GM03348 (cell line): ENCODE measurements at regions not wholly inside any gene's neighbourhood (a gene's known extent, or its start where the extent isn't known, plus 50 kb on each side); places are given as distances from the start of the nearest gene placed in this dataset.

Experiments
- DNase-seq: peaks from one replicate; pipeline ENCODE4 v3.0.0; 2012; ENCODE audit warnings: low spot score

- no peak for DNase-seq
Observed at GRCh38 chr22:47439643-47440265, 677.3 kb downstream of the TBC1D22A start.

DNA sequence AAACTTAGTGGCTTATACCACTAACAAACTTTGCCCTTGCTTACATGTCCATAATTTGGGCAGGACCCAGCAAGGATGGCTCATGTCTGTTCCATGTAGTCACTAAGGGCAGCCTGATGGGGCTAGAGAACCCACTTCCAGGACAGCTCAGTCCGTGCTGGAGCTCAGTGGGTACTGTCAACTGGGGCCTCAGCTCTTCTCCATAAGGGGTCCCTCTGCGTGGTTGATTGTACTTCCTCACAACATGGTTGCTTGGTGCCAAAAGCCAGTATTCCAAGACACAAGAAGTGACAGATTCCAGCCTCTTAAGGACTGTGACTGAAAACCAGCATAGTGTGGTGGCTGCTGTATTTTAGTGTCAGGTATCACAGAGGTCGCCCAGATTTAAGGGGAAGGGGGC lies 675.2 kb downstream of the TBC1D22A start:
- no peak for DNase-seq

- DNase-seq = no peak
Observed at GRCh38 chr22:47437110-47437509, 674.7 kb downstream of the TBC1D22A start.

DNA sequence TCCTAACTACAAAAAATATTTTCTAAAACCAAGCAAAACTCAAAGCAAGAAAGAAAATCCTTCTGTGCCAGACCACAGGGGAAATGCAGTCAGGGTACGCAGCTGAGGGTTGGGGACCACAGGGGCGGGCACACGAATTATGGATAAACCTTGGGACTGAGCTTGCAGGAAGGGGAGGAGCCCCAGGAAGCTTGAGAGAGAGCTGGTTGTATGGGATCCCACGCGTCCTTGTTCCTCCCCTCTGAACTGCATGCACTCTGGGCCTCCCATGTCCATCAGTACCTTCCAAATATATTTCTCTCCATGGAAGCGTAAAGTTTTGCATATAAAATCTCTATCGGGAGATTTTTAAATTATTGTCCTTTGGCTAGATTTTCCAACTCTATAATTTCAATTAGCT lies 673.4 kb downstream of the TBC1D22A start:
- DNase-seq = no peak

DNA sequence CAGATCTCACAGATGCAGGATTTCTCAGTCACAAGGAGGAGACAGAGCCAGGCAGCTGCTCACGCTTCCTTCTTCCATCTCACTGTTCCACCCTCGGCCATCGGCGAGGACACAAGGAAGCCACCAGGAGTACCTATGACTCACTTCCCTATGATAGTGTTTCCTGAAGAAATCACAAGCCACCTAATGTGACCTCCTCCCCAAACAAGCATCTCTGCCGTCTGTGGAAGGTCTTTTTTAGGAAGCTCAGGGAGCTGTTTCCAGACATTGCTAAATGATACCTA lies 672.7 kb downstream of the TBC1D22A start:
- DNase-seq = no peak

DNA sequence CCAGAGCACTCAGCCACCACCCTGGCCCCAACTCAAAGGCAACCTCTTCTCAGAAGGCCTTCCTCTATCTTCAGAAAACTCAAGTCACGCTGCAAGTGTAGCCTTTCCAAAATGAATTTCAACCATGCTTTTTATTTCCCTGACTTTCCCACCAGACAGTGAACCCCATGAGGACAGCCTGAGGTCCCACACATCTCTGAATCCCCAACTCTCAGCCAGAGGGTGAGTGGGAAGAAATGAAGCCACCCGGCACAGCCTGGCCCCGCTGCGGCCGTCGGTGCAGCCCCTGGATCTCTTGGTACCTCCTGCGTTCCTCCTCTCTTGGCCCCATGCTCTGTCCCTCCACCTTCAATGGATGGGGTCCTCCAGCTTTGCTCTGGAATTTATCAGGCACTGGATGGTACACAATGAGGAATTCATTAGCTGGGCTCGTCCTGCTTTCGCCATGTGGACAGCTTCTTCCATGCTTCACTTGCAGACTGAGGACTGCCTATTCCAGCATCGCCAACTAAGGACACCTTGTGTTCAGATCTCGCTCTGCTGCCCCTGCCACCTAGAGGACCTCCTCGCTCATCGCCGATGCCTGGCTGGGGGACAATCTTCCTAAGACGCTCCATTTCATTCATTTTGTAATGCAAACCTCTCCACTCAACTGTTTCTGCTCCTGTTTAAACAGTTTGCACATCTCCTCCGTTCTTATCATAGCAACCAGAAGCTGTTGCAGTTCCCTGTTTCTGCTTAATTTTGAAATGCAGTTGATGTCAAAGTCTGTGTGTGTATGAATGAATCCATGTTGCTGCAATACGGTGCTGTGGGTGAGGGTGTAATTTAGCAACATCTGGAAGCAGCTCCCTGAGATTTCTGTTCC lies 672.1 kb downstream of the TBC1D22A start:
- no peak for DNase-seq

GRCh38 chr22:47433627-47434026 lies 671.2 kb downstream of the TBC1D22A start:
- DNase-seq = no peak

- no peak for DNase-seq
Observed at GRCh38 chr22:47432683-47433082, 670.2 kb downstream of the TBC1D22A start.

GRCh38 chr22:47423861-47424820 lies 661.7 kb downstream of the TBC1D22A start:
- no peak for DNase-seq

GRCh38 chr22:47423266-47423665 lies 660.8 kb downstream of the TBC1D22A start:
- DNase-seq = no peak

DNA sequence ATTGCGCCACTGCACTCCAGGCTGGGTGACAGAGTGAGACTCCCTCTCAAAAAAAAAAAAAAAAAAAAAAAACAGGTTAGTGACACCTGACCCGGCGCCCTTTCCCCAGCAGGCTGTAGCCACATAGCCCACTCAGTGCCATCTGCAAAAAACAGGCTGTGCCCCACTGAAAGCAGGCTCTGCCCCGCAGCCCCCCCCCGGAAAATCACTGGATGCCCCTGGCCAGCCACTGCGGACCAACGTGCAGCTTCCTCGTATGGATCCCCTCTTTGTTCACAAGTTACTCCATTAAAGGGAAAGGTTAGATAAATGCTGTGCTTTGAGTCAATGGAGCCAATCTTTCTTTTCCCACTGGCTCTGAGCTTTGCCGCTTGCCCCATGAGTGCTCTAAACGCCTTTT lies 660.3 kb downstream of the TBC1D22A start:
- DNase-seq = no peak

GRCh38 chr22:47421846-47422245 lies 659.4 kb downstream of the TBC1D22A start:
- no peak for DNase-seq

DNA sequence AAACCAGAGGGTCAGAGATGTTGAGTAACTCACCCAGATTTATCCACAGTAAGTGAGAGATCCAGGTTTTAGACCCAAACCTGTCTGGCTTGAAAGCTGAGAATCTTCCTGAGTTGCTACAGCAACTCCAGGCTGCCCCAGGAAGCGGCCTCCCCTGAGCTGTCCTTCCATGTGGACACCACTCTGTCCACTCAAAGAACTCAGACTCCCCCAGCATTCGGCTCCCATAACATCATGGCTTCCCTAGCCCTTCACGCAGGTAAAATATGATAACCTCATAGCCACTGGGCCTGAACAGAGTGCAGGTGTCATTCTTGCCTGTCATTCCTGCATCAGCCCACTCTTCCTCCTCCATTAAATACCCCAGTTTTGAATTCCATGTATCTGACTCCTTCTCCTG lies 657.8 kb downstream of the TBC1D22A start:
- DNase-seq = no peak

GRCh38 chr22:47419239-47419638 lies 656.8 kb downstream of the TBC1D22A start:
- DNase-seq = no peak

DNA sequence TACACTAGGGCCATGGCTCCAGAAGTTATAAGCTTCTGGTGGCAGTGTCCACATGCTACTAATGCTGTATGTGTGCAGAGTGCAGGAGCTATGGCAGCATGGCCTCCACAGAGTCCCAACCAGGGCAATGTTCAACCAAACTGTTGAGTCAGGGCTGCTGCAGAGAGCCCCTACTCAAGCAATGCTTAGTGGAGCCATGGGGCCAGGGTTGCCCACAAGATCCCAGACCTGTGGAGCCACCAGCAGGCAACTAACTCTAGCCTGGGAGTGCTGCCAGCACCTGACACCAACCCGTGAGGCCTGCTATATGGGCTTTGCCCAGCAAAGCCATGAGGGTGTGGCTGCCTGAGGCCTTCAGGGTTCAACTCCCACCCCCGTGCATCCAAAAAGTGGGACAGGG lies 655.2 kb downstream of the TBC1D22A start:
- no peak for DNase-seq

DNA sequence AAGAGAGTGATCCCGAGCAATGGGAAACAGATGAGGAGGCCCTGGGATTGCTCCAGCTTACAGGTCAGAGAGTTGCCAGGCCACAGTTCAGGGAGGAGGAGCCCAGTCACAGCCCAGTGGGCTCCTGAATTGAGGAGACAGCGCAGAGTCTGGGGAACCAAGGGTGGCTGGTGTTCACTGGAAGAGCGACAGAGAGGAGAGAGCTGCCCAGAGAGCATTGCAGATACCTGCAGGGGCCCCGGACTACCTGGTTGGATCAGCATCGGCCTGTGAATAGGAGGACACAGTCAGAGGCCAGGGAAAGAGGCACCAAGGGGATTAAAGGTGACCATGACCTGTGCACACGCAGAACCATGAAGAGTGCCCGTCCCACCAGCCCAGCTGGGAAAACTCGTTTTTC lies 648.6 kb downstream of the TBC1D22A start:
- DNase-seq = no peak

GRCh38 chr22:47409539-47410275 lies 647.3 kb downstream of the TBC1D22A start:
- DNase-seq = no peak

DNA sequence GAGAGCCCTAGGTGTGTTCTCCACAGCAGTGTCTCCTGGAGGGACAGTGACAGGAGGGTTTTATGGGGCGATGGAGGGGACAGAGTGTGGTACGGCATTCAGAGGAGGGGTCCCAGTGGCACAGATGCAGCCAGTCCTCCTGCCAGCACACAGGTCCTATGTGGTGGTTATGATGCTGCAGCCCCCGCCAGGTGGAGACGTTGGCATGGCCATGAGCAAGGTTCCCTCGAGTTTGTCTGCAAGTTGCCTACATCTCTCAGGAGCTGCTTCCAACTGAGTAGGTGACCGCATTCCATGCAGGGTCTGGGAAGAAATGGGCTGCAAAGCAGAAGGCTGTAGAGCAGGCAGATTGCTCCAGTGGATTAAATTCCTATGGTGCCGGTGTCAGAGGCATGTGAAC lies 646.0 kb downstream of the TBC1D22A start:
- no peak for DNase-seq

GRCh38 chr22:47407461-47408025 lies 645.1 kb downstream of the TBC1D22A start:
- no peak for DNase-seq

GRCh38 chr22:47406896-47407295 lies 644.4 kb downstream of the TBC1D22A start:
- DNase-seq = no peak

DNA sequence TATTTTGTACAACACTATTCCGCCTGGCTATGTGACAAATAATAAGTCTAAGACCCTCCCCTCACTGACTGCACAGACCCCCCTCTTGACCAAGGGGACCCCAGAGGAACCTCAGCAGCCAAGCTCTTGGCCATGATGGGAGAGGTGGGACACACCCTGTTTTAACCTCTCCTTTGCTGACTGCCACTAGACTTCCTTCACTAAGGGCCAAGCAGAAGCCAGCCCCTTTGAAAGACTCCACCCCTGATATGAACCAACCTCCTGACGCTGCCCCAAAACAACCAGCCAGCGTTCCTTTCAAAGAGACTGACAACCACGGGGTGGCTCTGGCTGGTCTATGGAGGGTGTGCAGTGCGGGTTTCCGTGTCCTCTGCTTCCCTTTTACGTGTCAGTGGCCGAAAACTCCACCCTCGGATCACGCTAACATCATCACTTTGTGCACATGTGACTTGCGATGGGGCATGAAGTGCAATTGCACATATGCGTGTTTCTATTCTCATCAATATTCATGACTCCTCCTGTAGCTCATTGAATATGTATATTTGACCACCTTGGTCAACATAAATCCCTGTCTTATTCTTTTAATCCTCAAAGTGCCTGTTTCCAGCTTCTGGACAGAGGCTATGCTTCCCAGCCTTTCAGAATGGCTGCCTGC lies 643.9 kb downstream of the TBC1D22A start:
- no peak for DNase-seq
